ENCODE measurements at regions not wholly inside any gene's neighbourhood (a gene's known extent, or its start where the extent isn't known, plus 50 kb on each side); places are given as distances from the start of the nearest gene placed in this dataset.
A peak's percentile ranks its signal among the peaks of the same experiment; 100 is the strongest.

GRCh38 chr2:192275632-192276031, 80.9 kb upstream of the TMEFF2 start:
- Histone ChIP-seq H3K36me3 (replicated peaks in 1 of 2; ENCODE audit: control insufficient read depth in 1 of 2, insufficient read depth in 2 of 2, low read length in 1 of 2) (no peaks in the 10 kb centered on the region), H3F3A (replicated peaks; ENCODE audit: insufficient read depth) (no peaks in the 10 kb centered on the region), H3K27ac (ENCODE audit: low read depth in 2 of 2, low read length in 1 of 2) (no peak overlapping the region), H3K27me3 (ENCODE audit: insufficient read depth) (no peaks in the 10 kb centered on the region), H4K20me1 (ENCODE audit: insufficient read depth) (no peaks in the 10 kb centered on the region), H3K9ac (no peak overlapping the region), H3K9me2 (no peaks in the 10 kb centered on the region), H3K4me3 (ENCODE audit: low read depth in 2 of 2, low read length in 1 of 2) (no peak overlapping the region), H2AFZ (ENCODE audit: low read depth) (no peak overlapping the region), H3K4me2 (no peak overlapping the region), H3K9me3 (no peaks in the 10 kb centered on the region), H3K4me1 (ENCODE audit: control insufficient read depth in 1 of 2, insufficient read depth in 2 of 2, low read depth in 1 of 2, low read length in 1 of 2) (no peaks in the 10 kb centered on the region), H3K79me2 (ENCODE audit: insufficient read depth) (no peaks in the 10 kb centered on the region)
- ChIA-PET CTCF (interaction anchor here (1.1 to 1.4 kb wide), 2 partner anchors 10 to 113 kb away, joined by 3 to 6 read pairs; no protein-coding TSS in a partner anchor), POLR2A (no interaction called here)
- 78% methylated on average over 3 of the region's 3 CpGs for WGBS (ENCODE audit: low lambda C conversion rate)
- TF ChIP-seq TEAD4 (IDR thresholded peaks at IDR 0.05; ENCODE audit: borderline replicate concordance, insufficient read depth) (no peak), RCOR1 (IDR thresholded peaks at IDR 0.05; ENCODE audit: low read length) (no peak), MAX (IDR thresholded peaks at IDR 0.05; ENCODE audit: low read depth) (no peak), RFX5 (IDR thresholded peaks at IDR 0.05; ENCODE audit: low read length) (no peak)
- DNase-seq = no peak

DNA sequence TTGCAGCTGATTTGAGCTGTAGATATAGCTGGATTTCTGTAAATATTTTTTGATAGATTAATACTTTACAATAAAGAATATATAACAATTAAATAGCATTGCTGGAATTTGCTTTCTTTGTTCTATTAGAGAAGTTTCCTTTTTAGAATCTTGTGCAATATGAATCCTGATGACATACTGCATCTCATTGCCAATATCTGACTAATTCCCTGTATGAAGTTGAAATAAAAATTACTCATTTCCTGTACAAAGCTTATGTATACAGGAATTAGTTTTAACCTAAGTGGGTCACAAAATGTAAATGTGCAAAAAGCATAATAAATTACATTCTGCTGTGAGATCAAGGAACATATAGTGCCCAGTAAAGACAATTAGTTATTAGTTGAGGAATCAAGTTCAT, 72.8 kb upstream of the TMEFF2 start:
- TF ChIP-seq, protein P1, sequence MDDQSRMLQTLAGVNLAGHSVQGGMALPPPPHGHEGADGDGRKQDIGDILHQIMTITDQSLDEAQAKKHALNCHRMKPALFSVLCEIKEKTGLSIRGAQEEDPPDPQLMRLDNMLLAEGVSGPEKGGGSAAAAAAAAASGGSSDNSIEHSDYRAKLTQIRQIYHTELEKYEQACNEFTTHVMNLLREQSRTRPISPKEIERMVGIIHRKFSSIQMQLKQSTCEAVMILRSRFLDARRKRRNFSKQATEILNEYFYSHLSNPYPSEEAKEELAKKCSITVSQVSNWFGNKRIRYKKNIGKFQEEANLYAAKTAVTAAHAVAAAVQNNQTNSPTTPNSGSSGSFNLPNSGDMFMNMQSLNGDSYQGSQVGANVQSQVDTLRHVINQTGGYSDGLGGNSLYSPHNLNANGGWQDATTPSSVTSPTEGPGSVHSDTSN (IDR thresholded peaks at IDR 0.05) = peak; percentile 48
- TF ChIP-seq EP300 (IDR thresholded peaks at IDR 0.05; ENCODE audit: borderline replicate concordance in 1 of 2, low read depth in 1 of 2, low read length in 1 of 2) (peak in 1 of 2 experiments; percentile 60; a peak in 1 of 4 replicates), RAD21 (IDR thresholded peaks at IDR 0.05; ENCODE audit: low read length) (no peak), RXRA (IDR thresholded peaks at IDR 0.05; ENCODE audit: borderline replicate concordance, low read depth) (peak; percentile 36; the same call in 1 of the 2 replicates), NFIC (IDR thresholded peaks at IDR 0.05; ENCODE audit: borderline replicate concordance) (peak; percentile 94), USF2 (IDR thresholded peaks at IDR 0.05; ENCODE audit: borderline replicate concordance, low read depth, low read length) (no peak), JUND (IDR thresholded peaks at IDR 0.05) (peak; percentile 83), SIN3A (IDR thresholded peaks at IDR 0.05; ENCODE audit: borderline replicate concordance, low read depth, low read length) (no peak), SMC3 (IDR thresholded peaks at IDR 0.05; ENCODE audit: low read depth, low read length) (no peak), FOSL2 (IDR thresholded peaks at IDR 0.05; ENCODE audit: borderline replicate concordance, low read depth) (peak; percentile 87), MEF2A (IDR thresholded peaks at IDR 0.05; ENCODE audit: borderline replicate concordance, low read depth) (peak; percentile 68; the same call in 1 of the 2 replicates), GABPA (IDR thresholded peaks at IDR 0.05; ENCODE audit: low read depth) (peak; percentile 27; the same call in 1 of the 2 replicates), TEAD4 (IDR thresholded peaks at IDR 0.05; ENCODE audit: borderline replicate concordance, insufficient read depth) (peak; percentile 40; the same call in 1 of the 2 replicates), TCF12 (IDR thresholded peaks at IDR 0.05) (peak; percentile 69)
- TF ChIP-seq, protein P2, sequence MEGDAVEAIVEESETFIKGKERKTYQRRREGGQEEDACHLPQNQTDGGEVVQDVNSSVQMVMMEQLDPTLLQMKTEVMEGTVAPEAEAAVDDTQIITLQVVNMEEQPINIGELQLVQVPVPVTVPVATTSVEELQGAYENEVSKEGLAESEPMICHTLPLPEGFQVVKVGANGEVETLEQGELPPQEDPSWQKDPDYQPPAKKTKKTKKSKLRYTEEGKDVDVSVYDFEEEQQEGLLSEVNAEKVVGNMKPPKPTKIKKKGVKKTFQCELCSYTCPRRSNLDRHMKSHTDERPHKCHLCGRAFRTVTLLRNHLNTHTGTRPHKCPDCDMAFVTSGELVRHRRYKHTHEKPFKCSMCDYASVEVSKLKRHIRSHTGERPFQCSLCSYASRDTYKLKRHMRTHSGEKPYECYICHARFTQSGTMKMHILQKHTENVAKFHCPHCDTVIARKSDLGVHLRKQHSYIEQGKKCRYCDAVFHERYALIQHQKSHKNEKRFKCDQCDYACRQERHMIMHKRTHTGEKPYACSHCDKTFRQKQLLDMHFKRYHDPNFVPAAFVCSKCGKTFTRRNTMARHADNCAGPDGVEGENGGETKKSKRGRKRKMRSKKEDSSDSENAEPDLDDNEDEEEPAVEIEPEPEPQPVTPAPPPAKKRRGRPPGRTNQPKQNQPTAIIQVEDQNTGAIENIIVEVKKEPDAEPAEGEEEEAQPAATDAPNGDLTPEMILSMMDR (IDR thresholded peaks at IDR 0.05) = no peak
- Histone ChIP-seq H3K79me2 (ENCODE audit: insufficient read depth) (no peaks in the 10 kb centered on the region), H3K27ac (ENCODE audit: low read depth in 2 of 2, low read length in 1 of 2) (peak overlapping the region in 1 of 2 experiments; percentile 83; a peak in 2 of 4 replicates), H3K9me3 (no peaks in the 10 kb centered on the region), H3K4me1 (ENCODE audit: control insufficient read depth in 1 of 2, insufficient read depth in 2 of 2, low read depth in 1 of 2, low read length in 1 of 2) (peaks cover 0 to 23% of the 10 kb centered on the region in 2 experiments; a peak in 1 of 4 replicates), H4K20me1 (ENCODE audit: insufficient read depth) (no peaks in the 10 kb centered on the region), H3K36me3 (replicated peaks in 1 of 2; ENCODE audit: control insufficient read depth in 1 of 2, insufficient read depth in 2 of 2, low read length in 1 of 2) (no peaks in the 10 kb centered on the region), H3K9ac (peak overlapping the region; percentile 43; the same call in 1 of the 2 replicates), H3K4me3 (ENCODE audit: low read depth in 2 of 2, low read length in 1 of 2) (no peak overlapping the region), H3K9me2 (no peaks in the 10 kb centered on the region), H3F3A (replicated peaks; ENCODE audit: insufficient read depth) (peaks cover 9% of the 10 kb centered on the region), H3K27me3 (ENCODE audit: insufficient read depth) (no peaks in the 10 kb centered on the region), H3K4me2 (peak overlapping the region; percentile 48; the same call in 1 of the 2 replicates), H2AFZ (ENCODE audit: low read depth) (peak overlapping the region; percentile 69)
- no peak for DNase-seq
- POLR2A ChIA-PET = no interaction called here
- CTCF ChIA-PET = no interaction called here
